Stomach (tissue), 8 donors: ENCODE measurements at regions not wholly inside any gene's neighbourhood (a gene's known extent, or its start where the extent isn't known, plus 50 kb on each side); places are given as distances from the start of the nearest gene placed in this dataset.

Experiments used
- DNase-seq, 2 donors: peaks; one replicate each; pipeline versions ENCODE4 v3.0.0 to v3.0.0-alpha.2; 2013 to 2019
- H3K27ac ChIP-seq, 5 donors: fragments of 200-600 bp in 4 of 5; sonication (generic) in 4 of 5; one replicate each; pipeline ENCODE4 v1.5.1; 2013 to 2019; ENCODE audit warnings: mild to moderate bottlenecking in 1 of 5, moderate library complexity in 1 of 5
- H3K27me3 ChIP-seq, 3 donors: fragments of 200-600 bp; sonication (generic); one replicate each; pipeline ENCODE4 v1.5.1; 2017 to 2019; ENCODE audit warnings: mixed run types in 1 of 3
- H3K36me3 ChIP-seq, 4 donors: fragments of 200-600 bp; sonication (generic); 1 replicate in 3 of 4; 2 replicates in 1 of 4; pipeline ENCODE4 v1.5.1; 2016 to 2019
- H3K4me1 ChIP-seq, 4 donors: fragments of 200-600 bp; sonication (generic); one replicate each; pipeline ENCODE4 v1.5.1; 2016 to 2019
- H3K4me3 ChIP-seq, 4 donors: fragments of 200-600 bp; sonication (generic) in 3 of 4; one replicate each; pipeline ENCODE4 v1.5.1; 2016 to 2019; ENCODE audit warnings: mild to moderate bottlenecking in 1 of 4
- H3K9me3 ChIP-seq, 4 donors: fragments of 200-600 bp; sonication (generic); one replicate each; pipeline ENCODE4 v1.5.1; 2016 to 2019
- EP300 ChIP-seq: sonication (generic); formaldehyde crosslinking; IDR thresholded peaks from one replicate; pipeline ENCODE4 v1.6.1; 2017; ENCODE audit warnings: antibody characterized with exemption
- POLR2A ChIP-seq, 4 donors: fragments of 450-650 bp; IDR thresholded peaks; one replicate each; pipeline ENCODE4 v1.6.1; 2016; ENCODE audit warnings: antibody characterized with exemption in 4 of 4, control low read depth in 2 of 4, mild to moderate bottlenecking in 1 of 4, moderate library complexity in 1 of 4
- POLR2AphosphoS5 ChIP-seq, 3 donors: sonication (generic); formaldehyde crosslinking; IDR thresholded peaks; one replicate each; pipeline ENCODE4 v1.6.1; 2016; ENCODE audit warnings: antibody characterized with exemption in 3 of 3
- WGBS, 5 donors: extraction: QIAGEN DNeasy Blood & Tissue Kit in 3 of 5; methylation state at CpG; one replicate each; pipeline versions ENCODE4 v1.1.5 to v1.1.7; 2013 to 2018; 5-methylcytosine and 5-hydroxymethylcytosine counted together
- intact Hi-C: fragments of 100-400 bp; cut with DNase I; formaldehyde crosslinking; loops from one replicate; pipeline ENCODE4 v1.15.1; 2023; ENCODE audit warnings: low total_unique reads
- TF ChIP-seq, protein P1 (sequence below), 7 experiments: fragments of 450-650 bp in 4 of 7; fragments of 200-600 bp in 3 of 7; sonication (generic) in 3 of 7; IDR thresholded peaks; one replicate each; pipeline ENCODE4 v1.5.1; 2016 to 2019; ENCODE audit warnings: antibody characterized with exemption in 7 of 7, control low read depth in 2 of 7, mild to moderate bottlenecking in 1 of 7
- donor health status: healthy with polysubstance abuse.
- donor health status: Bipolar disorder and iron deficiency.
- donor health status: healthy.

GRCh38 chr2:234678711-234679110 is 181.8 kb upstream of the ARL4C start:
- no peak overlapping the region for H3K27ac ChIP-seq
- intact Hi-C loops: loop anchor here (10.0 kb wide), 1 partner anchor 134 kb away; no protein-coding TSS in a partner anchor

DNA sequence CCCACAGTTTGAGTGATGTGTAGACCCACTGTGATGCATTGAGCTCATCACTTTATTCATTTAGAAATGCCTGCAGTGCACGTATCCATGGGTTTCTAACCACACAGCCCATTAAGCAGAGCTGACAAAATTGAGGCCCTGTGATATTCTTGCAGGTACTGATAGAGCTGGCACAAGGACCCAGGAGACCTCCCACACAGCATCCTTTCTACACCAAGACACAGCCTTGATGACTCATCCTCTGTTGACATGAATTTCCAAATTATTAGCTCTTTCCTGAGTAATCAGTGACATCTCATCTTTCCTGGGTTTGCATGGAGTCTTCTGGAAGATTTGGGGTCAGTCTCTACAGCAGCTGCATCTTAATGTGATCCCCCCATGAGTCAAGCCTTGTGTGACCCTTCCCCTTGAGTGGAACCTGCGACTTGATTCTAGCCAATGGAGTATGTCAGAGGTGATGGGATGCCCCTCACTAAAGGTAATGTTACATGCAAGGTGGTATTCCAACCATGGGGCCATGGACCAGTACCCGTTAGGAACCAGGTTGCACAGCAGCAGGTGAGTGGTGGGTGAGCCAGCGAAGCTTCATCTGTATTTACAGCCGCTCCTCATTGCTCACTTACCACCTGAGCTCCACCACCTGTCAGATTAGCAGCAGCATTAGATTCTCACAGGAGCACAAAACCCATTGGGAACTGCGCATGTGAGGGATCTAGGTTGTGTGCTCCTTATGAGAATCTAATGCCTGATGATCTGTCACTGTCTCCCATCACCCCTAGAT is 181.1 kb upstream of the ARL4C start:
- WGBS, 5 donors: 77 to 91% (median 84%) methylated on average over 6 of the region's 6 CpGs
- Histone ChIP-seq H3K27ac (no peak overlapping the region), H3K9me3 (no peaks in the 10 kb centered on the region), H3K4me1 (peaks cover 15 to 40% (median 24%) of the 10 kb centered on the region in 4 donors), H3K36me3 (no peaks in the 10 kb centered on the region), H3K27me3 (no peaks in the 10 kb centered on the region), H3K4me3 (no peak overlapping the region)
- intact Hi-C loops: loop anchor here (10.0 kb wide), 1 partner anchor 133 kb away; no protein-coding TSS in a partner anchor
- no peak for DNase-seq
- TF ChIP-seq EP300 (no peak), POLR2A (IDR thresholded peaks at IDR 0.05) (no peak), POLR2AphosphoS5 (IDR thresholded peaks at IDR 0.05) (no peak)
- TF ChIP-seq, protein P1, sequence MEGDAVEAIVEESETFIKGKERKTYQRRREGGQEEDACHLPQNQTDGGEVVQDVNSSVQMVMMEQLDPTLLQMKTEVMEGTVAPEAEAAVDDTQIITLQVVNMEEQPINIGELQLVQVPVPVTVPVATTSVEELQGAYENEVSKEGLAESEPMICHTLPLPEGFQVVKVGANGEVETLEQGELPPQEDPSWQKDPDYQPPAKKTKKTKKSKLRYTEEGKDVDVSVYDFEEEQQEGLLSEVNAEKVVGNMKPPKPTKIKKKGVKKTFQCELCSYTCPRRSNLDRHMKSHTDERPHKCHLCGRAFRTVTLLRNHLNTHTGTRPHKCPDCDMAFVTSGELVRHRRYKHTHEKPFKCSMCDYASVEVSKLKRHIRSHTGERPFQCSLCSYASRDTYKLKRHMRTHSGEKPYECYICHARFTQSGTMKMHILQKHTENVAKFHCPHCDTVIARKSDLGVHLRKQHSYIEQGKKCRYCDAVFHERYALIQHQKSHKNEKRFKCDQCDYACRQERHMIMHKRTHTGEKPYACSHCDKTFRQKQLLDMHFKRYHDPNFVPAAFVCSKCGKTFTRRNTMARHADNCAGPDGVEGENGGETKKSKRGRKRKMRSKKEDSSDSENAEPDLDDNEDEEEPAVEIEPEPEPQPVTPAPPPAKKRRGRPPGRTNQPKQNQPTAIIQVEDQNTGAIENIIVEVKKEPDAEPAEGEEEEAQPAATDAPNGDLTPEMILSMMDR (IDR thresholded peaks at IDR 0.05): no peak

More at GRCh38 chr2:234678711-234679110, 181.8 kb upstream of the ARL4C start:
- H3K27me3 ChIP-seq: no peaks in the 10 kb centered on the region
- no peak for DNase-seq
- H3K4me1 ChIP-seq: peaks cover 15 to 40% (median 24%) of the 10 kb centered on the region in 4 donors
- WGBS, 5 donors: 23 to 59% (median 34%) methylated on average over 2 of the region's 2 CpGs
- no peaks in the 10 kb centered on the region for H3K9me3 ChIP-seq
- no peak overlapping the region for H3K4me3 ChIP-seq
- TF ChIP-seq, protein P1 (IDR thresholded peaks at IDR 0.05): no peak
- TF ChIP-seq POLR2A (IDR thresholded peaks at IDR 0.05): no peak
- no peak for TF ChIP-seq EP300
- no peak for TF ChIP-seq POLR2AphosphoS5 (IDR thresholded peaks at IDR 0.05)
- no peaks in the 10 kb centered on the region for H3K36me3 ChIP-seq

DNA sequence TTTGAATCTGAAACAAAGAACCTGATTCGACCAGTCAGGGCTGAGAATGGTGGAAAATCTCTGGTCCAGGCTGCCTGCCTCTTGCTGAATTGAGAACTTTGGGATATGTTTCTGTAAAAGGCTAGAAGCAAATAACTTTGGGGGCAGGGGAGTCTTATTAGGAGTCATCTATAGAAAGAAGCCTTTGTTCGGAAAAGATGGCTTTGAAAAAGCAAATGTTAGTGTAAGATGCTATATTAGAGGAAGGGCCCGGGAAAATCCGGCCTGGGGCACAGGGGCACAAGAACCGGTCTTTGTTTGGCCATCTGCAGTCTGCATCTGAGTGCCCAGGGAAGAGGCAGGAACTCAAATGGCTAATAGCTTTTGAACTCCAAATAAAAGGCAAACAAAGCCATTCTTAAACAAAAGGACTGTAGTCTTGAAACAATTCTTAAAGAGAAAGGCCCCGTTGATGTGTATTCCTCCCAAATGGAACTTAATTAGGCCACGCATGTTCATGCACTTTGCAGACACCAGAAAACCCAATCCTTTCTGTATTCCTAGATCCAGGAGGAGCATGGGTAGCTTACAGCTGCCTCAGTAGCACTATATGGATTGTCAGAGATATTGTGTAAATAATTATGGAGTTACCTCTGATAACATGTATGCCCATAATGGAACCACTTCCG is 180.0 kb upstream of the ARL4C start:
- Histone ChIP-seq H3K36me3 (no peaks in the 10 kb centered on the region), H3K9me3 (no peaks in the 10 kb centered on the region), H3K27me3 (no peaks in the 10 kb centered on the region), H3K27ac (peak overlapping the region; percentile 2 to 71 (median 54)), H3K4me1 (peaks cover 15 to 40% (median 24%) of the 10 kb centered on the region in 4 donors), H3K4me3 (no peak overlapping the region)
- TF ChIP-seq POLR2A (IDR thresholded peaks at IDR 0.05) (no peak), POLR2AphosphoS5 (IDR thresholded peaks at IDR 0.05) (no peak), EP300 (no peak)
- TF ChIP-seq, protein P1 (IDR thresholded peaks at IDR 0.05): no peak
- 36 to 59% (median 43%) methylated on average over 8 of the region's 8 CpGs for WGBS, 5 donors
- no peak for DNase-seq
- intact Hi-C loops: loop anchor here (10.0 kb wide), 1 partner anchor 132 kb away; no protein-coding TSS in a partner anchor

GRCh38 chr2:234676109-234676782 is 179.4 kb upstream of the ARL4C start:
- 36 to 64% (median 46%) methylated on average over 4 of the region's 4 CpGs for WGBS, 5 donors
- intact Hi-C loops: loop anchor here (10.0 kb wide), 1 partner anchor 131 kb away; no protein-coding TSS in a partner anchor
- Histone ChIP-seq H3K4me1 (peaks cover 15 to 40% (median 24%) of the 10 kb centered on the region in 4 donors), H3K36me3 (no peaks in the 10 kb centered on the region), H3K27me3 (no peaks in the 10 kb centered on the region), H3K27ac (peak overlapping the region; percentile 2 to 71 (median 54)), H3K9me3 (no peaks in the 10 kb centered on the region), H3K4me3 (no peak overlapping the region)
- TF ChIP-seq, protein P1 (IDR thresholded peaks at IDR 0.05): no peak
- no peak for TF ChIP-seq POLR2A (IDR thresholded peaks at IDR 0.05)
- TF ChIP-seq POLR2AphosphoS5 (IDR thresholded peaks at IDR 0.05): no peak
- peak in 1 of 2 donors; percentile 56 for DNase-seq
